DOHH2 (cell line): ENCODE measurements at regions not wholly inside any gene's neighbourhood (a gene's known extent, or its start where the extent isn't known, plus 50 kb on each side); places are given as distances from the start of the nearest gene placed in this dataset.
A peak's percentile ranks its signal among the peaks of the same experiment; 100 is the strongest.

Experiments
- H3F3A ChIP-seq: fragments of 200-600 bp; sonication (generic), shearing (Covaris generic); 2 replicates; pipeline ENCODE4 v1.6.0; 2016; ENCODE audit warnings: antibody characterized with exemption, mild to moderate bottlenecking; ENCODE audit not compliant: control insufficient read depth, insufficient read depth
- H3K27ac ChIP-seq: fragments of 200-600 bp; sonication (generic); 2 replicates; pipeline ENCODE4 v1.5.1; 2014; ENCODE audit warnings: low read depth, mild to moderate bottlenecking, low read length, moderate library complexity
- H3K27me3 ChIP-seq: fragments of 200-600 bp; sonication (generic); 2 replicates; pipeline ENCODE4 v1.6.1; 2014; ENCODE audit warnings: mild to moderate bottlenecking, low read length, mixed read lengths; ENCODE audit not compliant: control insufficient read depth
- H3K36me3 ChIP-seq: fragments of 200-600 bp; sonication (generic); 2 replicates; pipeline ENCODE4 v1.6.1; 2014; ENCODE audit warnings: mild to moderate bottlenecking, low read length, moderate library complexity, mixed read lengths; ENCODE audit not compliant: control insufficient read depth
- H3K4me1 ChIP-seq: fragments of 200-600 bp; sonication (generic); 2 replicates; pipeline ENCODE4 v1.6.1; 2014; ENCODE audit warnings: mild to moderate bottlenecking, low read length, mixed read lengths; ENCODE audit not compliant: control insufficient read depth
- H3K4me2 ChIP-seq: fragments of 200-600 bp; sonication (generic); 2 replicates; pipeline ENCODE4 v1.6.0; 2014; ENCODE audit warnings: mild to moderate bottlenecking, low read length, moderate library complexity
- H3K4me3 ChIP-seq: fragments of 200-600 bp; sonication (generic); 2 replicates; pipeline ENCODE4 v1.5.1; 2014; ENCODE audit warnings: mild to moderate bottlenecking, low read length, mixed read lengths
- H3K79me2 ChIP-seq: fragments of 200-600 bp; sonication (generic); 2 replicates; pipeline ENCODE4 v1.6.1; 2014; ENCODE audit warnings: mild to moderate bottlenecking, low read length, mixed read lengths; ENCODE audit not compliant: control insufficient read depth
- H3K9me2 ChIP-seq: fragments of 200-600 bp; sonication (generic); replicated peaks from 2 replicates; pipeline ENCODE4 v1.6.1; 2014; ENCODE audit warnings: mild to moderate bottlenecking, low read length, mixed read lengths; ENCODE audit not compliant: control insufficient read depth
- H3K9me3 ChIP-seq: fragments of 200-600 bp; sonication (generic); 2 replicates; pipeline ENCODE4 v1.6.1; 2014; ENCODE audit warnings: antibody characterized with exemption, low read length, mixed read lengths; ENCODE audit not compliant: control insufficient read depth, insufficient read depth
- H4K20me1 ChIP-seq: fragments of 200-600 bp; sonication (generic); 2 replicates; pipeline ENCODE4 v1.6.0; 2014; ENCODE audit warnings: low read depth, mild to moderate bottlenecking, antibody characterized with exemption, low read length, moderate library complexity; ENCODE audit not compliant: control insufficient read depth, insufficient read depth
- EZH2phosphoT487 ChIP-seq: fragments of 200-600 bp; sonication (generic); IDR thresholded peaks from 2 replicates; pipeline ENCODE4 v1.6.1; 2017; ENCODE audit warnings: borderline replicate concordance, mild to moderate bottlenecking, antibody characterized with exemption, low read length, moderate library complexity, mixed read lengths
- TF ChIP-seq, protein P1 (sequence below): fragments of 200-600 bp; sonication (generic); IDR thresholded peaks from one replicate; pipeline ENCODE4 v1.5.1; 2014; ENCODE audit warnings: antibody characterized with exemption, mild to moderate bottlenecking, low read depth, low read length; ENCODE audit not compliant: poor library complexity, severe bottlenecking

DNA sequence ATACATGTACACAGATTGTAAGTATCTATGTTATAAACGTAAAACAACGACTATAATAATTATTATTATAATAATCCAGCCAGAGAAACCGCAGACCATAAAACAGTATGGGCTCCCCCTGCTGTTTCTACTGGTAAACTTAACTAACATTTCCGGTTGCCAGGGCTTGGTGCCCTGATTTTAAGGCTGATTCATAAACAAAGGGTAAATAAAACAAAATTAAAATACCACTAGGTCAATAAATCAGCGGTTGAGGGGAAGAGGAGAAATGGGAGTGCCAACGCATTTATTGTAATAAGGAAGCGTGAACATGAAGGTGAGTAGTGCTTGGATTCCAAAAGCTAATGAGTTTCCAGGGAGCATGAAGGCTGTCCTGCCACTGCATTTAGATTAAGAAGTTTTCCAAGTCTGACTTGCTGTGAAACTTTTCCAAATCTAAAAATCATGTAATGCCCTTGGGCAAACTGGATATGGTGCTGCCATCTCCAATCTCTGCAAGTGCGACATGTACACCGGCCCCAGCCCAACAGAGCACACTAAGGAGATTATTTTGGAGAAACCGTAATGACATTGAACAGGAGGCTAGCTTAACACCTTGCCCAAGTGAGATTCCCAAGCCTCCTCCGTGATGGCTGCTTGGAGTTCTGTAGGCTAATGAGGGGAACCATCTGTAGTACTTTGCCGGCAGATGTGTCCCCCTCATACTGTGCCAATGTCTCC lies 50.7 kb upstream of the HNRNPA3 start:
- Histone ChIP-seq H3K79me2 (no peaks in the 10 kb centered on the region), H3K9me3 (no peaks in the 10 kb centered on the region), H3F3A (peaks cover 6% of the 10 kb centered on the region; the same call in 1 of the 2 replicates), H3K27ac (no peak overlapping the region), H4K20me1 (no peaks in the 10 kb centered on the region), H3K4me3 (no peak overlapping the region), H3K9me2 (no peaks in the 10 kb centered on the region), H3K4me2 (no peak overlapping the region), H3K27me3 (peaks cover 4% of the 10 kb centered on the region; the same call in 1 of the 2 replicates), H3K36me3 (no peaks in the 10 kb centered on the region), H3K4me1 (peaks cover 28% of the 10 kb centered on the region)
- TF ChIP-seq, protein P1, sequence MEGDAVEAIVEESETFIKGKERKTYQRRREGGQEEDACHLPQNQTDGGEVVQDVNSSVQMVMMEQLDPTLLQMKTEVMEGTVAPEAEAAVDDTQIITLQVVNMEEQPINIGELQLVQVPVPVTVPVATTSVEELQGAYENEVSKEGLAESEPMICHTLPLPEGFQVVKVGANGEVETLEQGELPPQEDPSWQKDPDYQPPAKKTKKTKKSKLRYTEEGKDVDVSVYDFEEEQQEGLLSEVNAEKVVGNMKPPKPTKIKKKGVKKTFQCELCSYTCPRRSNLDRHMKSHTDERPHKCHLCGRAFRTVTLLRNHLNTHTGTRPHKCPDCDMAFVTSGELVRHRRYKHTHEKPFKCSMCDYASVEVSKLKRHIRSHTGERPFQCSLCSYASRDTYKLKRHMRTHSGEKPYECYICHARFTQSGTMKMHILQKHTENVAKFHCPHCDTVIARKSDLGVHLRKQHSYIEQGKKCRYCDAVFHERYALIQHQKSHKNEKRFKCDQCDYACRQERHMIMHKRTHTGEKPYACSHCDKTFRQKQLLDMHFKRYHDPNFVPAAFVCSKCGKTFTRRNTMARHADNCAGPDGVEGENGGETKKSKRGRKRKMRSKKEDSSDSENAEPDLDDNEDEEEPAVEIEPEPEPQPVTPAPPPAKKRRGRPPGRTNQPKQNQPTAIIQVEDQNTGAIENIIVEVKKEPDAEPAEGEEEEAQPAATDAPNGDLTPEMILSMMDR: peak; percentile 48
- no peak for TF ChIP-seq EZH2phosphoT487
